ENCODE measurements at regions not wholly inside any gene's neighbourhood (a gene's known extent, or its start where the extent isn't known, plus 50 kb on each side); places are given as distances from the start of the nearest gene placed in this dataset.

GRCh38 chr6:114579486-114579885 is 236.7 kb upstream of the HS3ST5 start:
- DNase-seq (ENCODE audit: low spot score), result no peak
- in situ Hi-C loops (cut with MboI; ENCODE audit: low pct_unique_long_range_greater_than_20kb, low sequenced_read_pairs, unreplicated experiment), result no loop called here
- TF ChIP-seq CTCF (IDR thresholded peaks at IDR 0.05; ENCODE audit: extremely low read depth, insufficient read depth, missing control alignments), result no peak

- in situ Hi-C loops (cut with MboI; ENCODE audit: low pct_unique_long_range_greater_than_20kb, low sequenced_read_pairs, unreplicated experiment), result no loop called here
- TF ChIP-seq CTCF (IDR thresholded peaks at IDR 0.05; ENCODE audit: extremely low read depth, insufficient read depth, missing control alignments), result no peak
- DNase-seq (ENCODE audit: low spot score), result no peak
Measured at GRCh38 chr6:114577109-114577508, 234.3 kb upstream of the HS3ST5 start.

GRCh38 chr6:114576330-114576729 is 233.5 kb upstream of the HS3ST5 start:
- TF ChIP-seq CTCF (IDR thresholded peaks at IDR 0.05; ENCODE audit: extremely low read depth, insufficient read depth, missing control alignments), result no peak
- in situ Hi-C loops (cut with MboI; ENCODE audit: low pct_unique_long_range_greater_than_20kb, low sequenced_read_pairs, unreplicated experiment), result no loop called here
- DNase-seq (ENCODE audit: low spot score), result no peak

- in situ Hi-C loops (cut with MboI; ENCODE audit: low pct_unique_long_range_greater_than_20kb, low sequenced_read_pairs, unreplicated experiment), result no loop called here
- DNase-seq (ENCODE audit: low spot score), result no peak
- TF ChIP-seq CTCF (IDR thresholded peaks at IDR 0.05; ENCODE audit: extremely low read depth, insufficient read depth, missing control alignments), result no peak
Measured at GRCh38 chr6:114569669-114570068, 226.8 kb upstream of the HS3ST5 start.

- TF ChIP-seq CTCF (IDR thresholded peaks at IDR 0.05; ENCODE audit: extremely low read depth, insufficient read depth, missing control alignments), result no peak
- no peak for DNase-seq (ENCODE audit: low spot score)
- in situ Hi-C loops (cut with MboI; ENCODE audit: low pct_unique_long_range_greater_than_20kb, low sequenced_read_pairs, unreplicated experiment), result no loop called here
Measured at GRCh38 chr6:114564302-114564933, 221.6 kb upstream of the HS3ST5 start.

- no peak for TF ChIP-seq CTCF (IDR thresholded peaks at IDR 0.05; ENCODE audit: extremely low read depth, insufficient read depth, missing control alignments)
- in situ Hi-C loops (cut with MboI; ENCODE audit: low pct_unique_long_range_greater_than_20kb, low sequenced_read_pairs, unreplicated experiment), result no loop called here
- DNase-seq (ENCODE audit: low spot score), result no peak
Measured at GRCh38 chr6:114559419-114559818, 216.6 kb upstream of the HS3ST5 start.

Data from GM13977 (cell line).